GM18909 (cell line): ENCODE measurements at regions not wholly inside any gene's neighbourhood (a gene's known extent, or its start where the extent isn't known, plus 50 kb on each side); places are given as distances from the start of the nearest gene placed in this dataset.

Experiments used
- ATAC-seq: cut with Tn5 transposase; IDR thresholded peaks from one replicate; pipeline ENCODE4 v1.9.1; 2021; ENCODE audit warnings: mild to moderate bottlenecking; ENCODE audit not compliant: unreplicated experiment, poor library complexity

DNA sequence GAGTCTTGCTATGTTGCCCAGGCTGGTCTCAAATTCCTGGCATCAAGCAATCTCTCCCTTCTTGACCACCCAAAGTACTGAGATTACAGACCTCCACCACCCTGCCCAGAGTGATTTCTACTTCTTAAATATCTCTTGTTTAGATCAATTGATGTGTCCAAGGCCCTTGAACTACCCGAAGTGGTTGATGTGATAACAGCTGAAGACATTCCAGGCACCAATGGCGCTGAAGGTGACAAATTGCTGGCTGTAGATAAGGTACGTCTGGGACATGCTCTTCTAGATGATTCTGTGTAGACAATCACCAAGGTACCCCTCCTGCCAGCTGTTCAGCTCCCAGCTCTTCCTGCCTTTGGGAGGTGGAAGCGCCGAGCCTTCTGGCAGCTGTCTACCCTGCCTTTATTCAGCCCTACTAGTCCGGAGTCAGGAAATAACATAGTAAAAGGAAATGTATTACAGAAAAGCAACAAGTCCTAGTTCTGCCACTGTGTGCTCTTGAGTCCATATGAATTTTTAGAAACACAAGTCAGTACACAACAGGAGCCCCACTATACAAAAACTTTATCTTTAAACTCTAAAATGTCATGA lies 61.3 kb upstream of the BZW1 start:
- no peak for ATAC-seq

DNA sequence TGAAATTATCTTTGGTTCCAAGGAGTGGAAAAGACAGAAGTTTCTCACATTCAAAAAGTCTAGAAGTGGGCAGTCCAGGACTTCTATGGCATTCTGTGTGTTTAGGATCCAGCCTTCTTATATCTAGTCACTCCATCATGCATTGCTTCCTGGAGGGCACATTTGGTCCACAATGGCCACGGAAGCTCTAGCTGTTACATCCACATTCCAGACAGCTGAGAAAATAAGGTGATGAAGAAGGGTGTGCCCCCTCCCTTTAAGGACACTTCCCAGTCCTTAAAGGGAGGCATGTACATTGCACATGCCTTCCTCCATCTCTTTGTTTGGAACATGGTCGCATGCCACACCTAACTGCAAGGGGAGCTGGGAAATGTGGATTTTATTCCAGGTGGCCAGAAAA lies 59.9 kb upstream of the BZW1 start:
- ATAC-seq = no peak

- ATAC-seq = no peak
Measured at GRCh38 chr2:200752332-200752731, 59.4 kb upstream of the BZW1 start.

DNA sequence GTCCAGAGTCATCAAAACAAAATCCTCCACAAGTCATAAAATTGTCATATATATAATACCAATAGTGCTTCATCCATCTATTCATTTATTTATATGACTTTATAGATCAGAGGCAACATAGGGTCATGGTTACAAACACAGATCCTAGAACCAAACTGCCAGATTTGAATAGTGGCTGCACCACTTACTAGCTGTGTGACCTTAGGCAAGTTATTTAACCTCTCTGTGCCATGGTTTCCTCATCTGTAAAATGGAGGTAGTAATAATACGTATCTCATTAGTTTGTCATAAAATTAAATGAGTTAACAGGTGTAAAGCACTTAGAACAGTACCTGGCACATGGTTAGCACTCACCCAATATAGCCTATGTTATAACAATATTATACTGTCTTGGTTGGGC lies 58.9 kb upstream of the BZW1 start:
- ATAC-seq = no peak

- peak; percentile 93 for ATAC-seq
Measured at GRCh38 chr2:200756618-200757321, 54.9 kb upstream of the BZW1 start.

GRCh38 chr2:200757399-200757798 lies 54.3 kb upstream of the BZW1 start:
- peak; percentile 16 for ATAC-seq

DNA sequence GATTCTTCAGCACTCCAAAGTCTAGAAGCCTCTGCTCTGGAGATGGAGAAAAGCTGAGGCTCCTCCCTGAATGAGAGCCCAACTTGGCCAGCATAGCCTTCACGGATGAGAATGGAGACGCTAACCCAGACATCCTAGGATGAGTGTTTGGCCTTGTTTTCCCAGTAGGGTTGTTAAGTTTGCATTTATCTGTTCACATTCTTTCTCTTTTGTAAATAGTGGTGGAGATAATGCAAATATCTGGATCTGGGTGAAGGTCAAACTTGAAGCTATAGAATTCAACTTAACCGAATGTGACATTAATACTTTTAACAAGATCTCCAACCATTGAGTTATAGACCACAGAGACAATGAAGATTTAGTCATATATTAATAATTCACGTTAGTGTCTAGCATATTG lies 53.4 kb upstream of the BZW1 start:
- no peak for ATAC-seq

- ATAC-seq = no peak
Measured at GRCh38 chr2:200761266-200761665, 50.4 kb upstream of the BZW1 start.
